ENCODE measurements at regions not wholly inside any gene's neighbourhood (a gene's known extent, or its start where the extent isn't known, plus 50 kb on each side); places are given as distances from the start of the nearest gene placed in this dataset.

- no peak for TF ChIP-seq CTCF (IDR thresholded peaks at IDR 0.05; ENCODE audit: insufficient read depth, low read depth, low read length)
- no peak for TF ChIP-seq EZH2 (IDR thresholded peaks at IDR 0.05; ENCODE audit: insufficient read depth, low read length)
These were observed 107.8 kb upstream of the OSMR start for GRCh38 chr5:38737976-38738375.

Data from astrocyte (in vitro differentiated cells and primary cell).